H9 (cell line): ENCODE measurements at regions not wholly inside any gene's neighbourhood (a gene's known extent, or its start where the extent isn't known, plus 50 kb on each side); places are given as distances from the start of the nearest gene placed in this dataset.

Source experiments
- DNase-seq: peaks from one replicate; pipeline ENCODE4 v3.0.0-alpha.2; 2017
- H2AFZ ChIP-seq: one replicate; pipeline ENCODE4 v1.6.1; 2013; ENCODE audit warnings: mild to moderate bottlenecking, low read length, control low read depth, moderate library complexity
- H2AK5ac ChIP-seq: 2 replicates; pipeline ENCODE4 v1.6.1; 2013; ENCODE audit warnings: low read length, control low read depth, mixed read lengths; ENCODE audit not compliant: insufficient read length
- H2BK120ac ChIP-seq: one replicate; pipeline ENCODE4 v1.6.1; 2013; ENCODE audit warnings: low read depth, mild to moderate bottlenecking, low read length, control low read depth, inconsistent platforms; ENCODE audit not compliant: poor library complexity, severe bottlenecking
- H2BK12ac ChIP-seq: 2 replicates; pipeline ENCODE4 v1.6.1; 2013; ENCODE audit warnings: low read length, control low read depth, mixed read lengths, low read depth; ENCODE audit not compliant: insufficient read length
- H2BK15ac ChIP-seq: 2 replicates; pipeline ENCODE4 v1.6.1; 2013; ENCODE audit warnings: low read depth, low read length, control low read depth
- H2BK20ac ChIP-seq: one replicate; pipeline ENCODE4 v1.6.1; 2013; ENCODE audit warnings: low read depth, mild to moderate bottlenecking, low read length, control low read depth, inconsistent platforms; ENCODE audit not compliant: poor library complexity, severe bottlenecking
- H2BK5ac ChIP-seq: 2 replicates; pipeline ENCODE4 v1.6.1; 2013; ENCODE audit warnings: low read length, control low read depth, mixed read lengths; ENCODE audit not compliant: insufficient read length
- H3K14ac ChIP-seq: 2 replicates; pipeline ENCODE4 v1.6.1; 2013; ENCODE audit warnings: low read length, control low read depth; ENCODE audit not compliant: insufficient read depth
- H3K18ac ChIP-seq: 2 replicates; pipeline ENCODE4 v1.6.1; 2013; ENCODE audit warnings: low read depth, mild to moderate bottlenecking, mixed read lengths, low read length, control low read depth; ENCODE audit not compliant: insufficient read length
- H3K23ac ChIP-seq: 2 replicates; pipeline ENCODE4 v1.6.1; 2013; ENCODE audit warnings: low read length, control low read depth, mixed read lengths, low read depth; ENCODE audit not compliant: insufficient read length
- H3K23me2 ChIP-seq: 2 replicates; pipeline ENCODE4 v1.6.1; 2013; ENCODE audit warnings: low read depth, mild to moderate bottlenecking, mixed read lengths, low read length, control low read depth; ENCODE audit not compliant: insufficient read length, poor library complexity, severe bottlenecking
- H3K27ac ChIP-seq: 2 replicates; pipeline ENCODE4 v1.5.1; 2013; ENCODE audit warnings: low read length, control low read depth, mixed read lengths, low read depth; ENCODE audit not compliant: insufficient read length
- H3K27me3 ChIP-seq: 2 replicates; pipeline ENCODE4 v1.6.1; 2013; ENCODE audit warnings: low read length, control low read depth, inconsistent platforms; ENCODE audit not compliant: insufficient read depth
- H3K4ac ChIP-seq: 2 replicates; pipeline ENCODE4 v1.6.1; 2013; ENCODE audit warnings: low read depth, mild to moderate bottlenecking, control low read depth, inconsistent platforms, low read length, moderate library complexity
- H3K4me1 ChIP-seq: 2 replicates; pipeline ENCODE4 v1.6.1; 2013; ENCODE audit warnings: low read length, control low read depth, inconsistent platforms; ENCODE audit not compliant: insufficient read depth
- H3K4me2 ChIP-seq: 2 replicates; pipeline ENCODE4 v1.6.1; 2013; ENCODE audit warnings: low read length, control low read depth, mixed read lengths; ENCODE audit not compliant: insufficient read length, insufficient read depth
- H3K56ac ChIP-seq: 2 replicates; pipeline ENCODE4 v1.6.1; 2013; ENCODE audit warnings: low read depth, mild to moderate bottlenecking, mixed read lengths, low read length, control low read depth; ENCODE audit not compliant: insufficient read length
- H3K79me1 ChIP-seq: 2 replicates; pipeline ENCODE4 v1.6.1; 2013; ENCODE audit warnings: low read depth, mild to moderate bottlenecking, moderate library complexity, low read length, control low read depth, inconsistent platforms; ENCODE audit not compliant: insufficient read depth, poor library complexity, severe bottlenecking
- H3K79me2 ChIP-seq: 2 replicates; pipeline ENCODE4 v1.6.1; 2013; ENCODE audit warnings: low read length, control low read depth, inconsistent platforms; ENCODE audit not compliant: insufficient read depth
- H3K9ac ChIP-seq: 2 replicates; pipeline ENCODE4 v1.6.1; 2013; ENCODE audit warnings: low read length, control low read depth, mixed read lengths; ENCODE audit not compliant: insufficient read length; ENCODE audit errors: extremely low read depth
- H3K9me3 ChIP-seq: one replicate; pipeline ENCODE4 v1.6.1; 2013; ENCODE audit warnings: low read depth, low read length, inconsistent platforms; ENCODE audit not compliant: control insufficient read depth
- H3T11ph ChIP-seq: one replicate; pipeline ENCODE4 v1.6.1; 2013; ENCODE audit warnings: mild to moderate bottlenecking, low read length, control low read depth, inconsistent platforms
- H4K20me1 ChIP-seq: one replicate; pipeline ENCODE4 v1.6.1; 2013; ENCODE audit not compliant: control insufficient read depth, insufficient read length, insufficient read depth
- H4K5ac ChIP-seq: 2 replicates; pipeline ENCODE4 v1.6.1; 2013; ENCODE audit warnings: low read depth, mild to moderate bottlenecking, mixed read lengths, low read length, control low read depth; ENCODE audit not compliant: insufficient read length
- H4K8ac ChIP-seq: replicated peaks from 2 replicates; pipeline ENCODE4 v1.6.1; 2013; ENCODE audit warnings: low read length, control low read depth, mixed read lengths, low read depth; ENCODE audit not compliant: insufficient read length
- H4K91ac ChIP-seq: 2 replicates; pipeline ENCODE4 v1.6.1; 2013; ENCODE audit warnings: low read depth, mild to moderate bottlenecking, moderate library complexity, mixed read lengths, low read length, control low read depth; ENCODE audit not compliant: insufficient read length
- H3K27ac Mint-ChIP-seq, 3 experiments: 2 replicates in 2 of 3; 3 replicates in 1 of 3; pipeline ENCODE4 v1.8.0; 2020 to 2021; ENCODE audit warnings: mixed read lengths in 3 of 3, mild to moderate bottlenecking in 1 of 3, moderate library complexity in 1 of 3
- H3K27me3 Mint-ChIP-seq: 2 replicates; pipeline ENCODE4 v1.8.0; 2021; ENCODE audit warnings: low read depth, mild to moderate bottlenecking, moderate library complexity, mixed read lengths
- H3K36me3 Mint-ChIP-seq, 3 experiments: 2 replicates in 2 of 3; 3 replicates in 1 of 3; pipeline ENCODE4 v1.8.0; 2020 to 2021; ENCODE audit warnings: low read depth in 3 of 3, mixed read lengths in 3 of 3; ENCODE audit not compliant: insufficient read depth in 1 of 3
- H3K4me1 Mint-ChIP-seq, 2 experiments: 2 replicates each; pipeline ENCODE4 v1.8.0; 2020; ENCODE audit warnings: mixed read lengths in 2 of 2
- H3K4me3 Mint-ChIP-seq, 2 experiments: 2 replicates in 1 of 2; 3 replicates in 1 of 2; pipeline ENCODE4 v1.8.0; 2020 to 2021; ENCODE audit warnings: mild to moderate bottlenecking in 2 of 2, mixed read lengths in 2 of 2, moderate library complexity in 1 of 2
- H3K9me3 Mint-ChIP-seq, 2 experiments: 2 replicates in 1 of 2; 3 replicates in 1 of 2; pipeline ENCODE4 v1.8.0; 2020; ENCODE audit warnings: mild to moderate bottlenecking in 2 of 2, mixed read lengths in 2 of 2, moderate library complexity in 1 of 2
- WGBS: extraction: QIAGEN DNeasy Blood & Tissue Kit; methylation state at CpG from one replicate; pipeline ENCODE4 v1.1.7; 2013; ENCODE audit warnings: missing lambda C conversion rate, low lambda C conversion rate, mixed read lengths; ENCODE audit not compliant: insufficient read length; ENCODE audit errors: extremely low coverage; 5-methylcytosine and 5-hydroxymethylcytosine counted together
- TF ChIP-seq, protein P1 (sequence below): fragments of 200-600 bp; sonication (generic); conservative IDR thresholded peaks from 3 replicates; pipeline ENCODE4 v1.8.0; 2021; ENCODE audit warnings: antibody characterized with exemption, mild to moderate bottlenecking

DNA sequence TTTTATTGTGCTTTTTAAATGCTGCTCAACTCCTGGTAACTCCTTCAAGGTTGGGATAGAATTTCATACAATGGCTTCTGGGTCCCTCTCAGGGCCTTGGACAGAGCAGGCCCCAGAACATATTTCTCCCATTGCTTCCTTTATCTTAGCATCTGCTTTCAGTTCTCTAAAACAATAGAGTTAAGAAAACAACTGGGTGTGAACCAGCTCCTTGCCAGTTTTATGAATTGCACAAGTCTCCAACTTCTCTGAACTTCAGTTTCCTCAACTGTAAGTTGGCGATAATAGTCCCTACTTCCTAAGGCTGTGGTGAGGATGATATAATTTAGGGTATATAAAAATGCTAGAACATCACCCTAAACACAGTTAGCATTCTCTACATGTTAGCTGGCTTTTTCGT lies 77.0 kb upstream of the INHBA start:
- TF ChIP-seq, protein P1, sequence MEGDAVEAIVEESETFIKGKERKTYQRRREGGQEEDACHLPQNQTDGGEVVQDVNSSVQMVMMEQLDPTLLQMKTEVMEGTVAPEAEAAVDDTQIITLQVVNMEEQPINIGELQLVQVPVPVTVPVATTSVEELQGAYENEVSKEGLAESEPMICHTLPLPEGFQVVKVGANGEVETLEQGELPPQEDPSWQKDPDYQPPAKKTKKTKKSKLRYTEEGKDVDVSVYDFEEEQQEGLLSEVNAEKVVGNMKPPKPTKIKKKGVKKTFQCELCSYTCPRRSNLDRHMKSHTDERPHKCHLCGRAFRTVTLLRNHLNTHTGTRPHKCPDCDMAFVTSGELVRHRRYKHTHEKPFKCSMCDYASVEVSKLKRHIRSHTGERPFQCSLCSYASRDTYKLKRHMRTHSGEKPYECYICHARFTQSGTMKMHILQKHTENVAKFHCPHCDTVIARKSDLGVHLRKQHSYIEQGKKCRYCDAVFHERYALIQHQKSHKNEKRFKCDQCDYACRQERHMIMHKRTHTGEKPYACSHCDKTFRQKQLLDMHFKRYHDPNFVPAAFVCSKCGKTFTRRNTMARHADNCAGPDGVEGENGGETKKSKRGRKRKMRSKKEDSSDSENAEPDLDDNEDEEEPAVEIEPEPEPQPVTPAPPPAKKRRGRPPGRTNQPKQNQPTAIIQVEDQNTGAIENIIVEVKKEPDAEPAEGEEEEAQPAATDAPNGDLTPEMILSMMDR, result no peak
- H4K5ac ChIP-seq, result no peak overlapping the region
- no peak overlapping the region for H2BK12ac ChIP-seq
- H3K36me3 Mint-ChIP-seq, result no peaks in the 10 kb centered on the region
- H3K27me3 Mint-ChIP-seq, result no peaks in the 10 kb centered on the region
- no peaks in the 10 kb centered on the region for H3K9me3 ChIP-seq
- no peak overlapping the region for H4K91ac ChIP-seq
- no peak for DNase-seq
- H2BK20ac ChIP-seq, result no peak overlapping the region
- H4K8ac ChIP-seq, result no peak overlapping the region
- no peak overlapping the region for H3K56ac ChIP-seq
- H3K9ac ChIP-seq, result no peak overlapping the region
- no peak overlapping the region for H3K27ac Mint-ChIP-seq
- H3K79me1 ChIP-seq, result no peaks in the 10 kb centered on the region
- H3K18ac ChIP-seq, result no peak overlapping the region
- no peak overlapping the region for H2BK120ac ChIP-seq
- no peaks in the 10 kb centered on the region; a peak in 1 of 5 replicates for H3K9me3 Mint-ChIP-seq
- H2AK5ac ChIP-seq, result no peak overlapping the region
- WGBS, result no CpG with 5 or more reads among the region's 2 CpGs
- no peak overlapping the region for H3K14ac ChIP-seq
- no peak overlapping the region for H2AFZ ChIP-seq
- H3K4ac ChIP-seq, result no peak overlapping the region
- no peaks in the 10 kb centered on the region for H3K79me2 ChIP-seq
- no peaks in the 10 kb centered on the region for H3K23me2 ChIP-seq
- no peak overlapping the region for H3K4me3 Mint-ChIP-seq
- H3K4me1 ChIP-seq, result no peaks in the 10 kb centered on the region; the same call in 1 of the 2 replicates
- peaks cover 0 to 8% of the 10 kb centered on the region in 2 experiments; a peak in 1 of 4 replicates for H3K4me1 Mint-ChIP-seq
- no peak overlapping the region for H3K4me2 ChIP-seq
- H3T11ph ChIP-seq, result no peak overlapping the region
- no peak overlapping the region for H2BK5ac ChIP-seq
- H3K27ac ChIP-seq, result no peak overlapping the region
- no peaks in the 10 kb centered on the region for H4K20me1 ChIP-seq
- H3K23ac ChIP-seq, result no peak overlapping the region
- H3K27me3 ChIP-seq, result no peaks in the 10 kb centered on the region
- no peak overlapping the region for H2BK15ac ChIP-seq
